ENCODE measurements at regions not wholly inside any gene's neighbourhood (a gene's known extent, or its start where the extent isn't known, plus 50 kb on each side); places are given as distances from the start of the nearest gene placed in this dataset.

- no peak overlapping the region for H3K4me3 ChIP-seq (ENCODE audit: low read length)
- no peak for DNase-seq (ENCODE audit: low read depth)
- TF ChIP-seq CTCF (IDR thresholded peaks at IDR 0.05; ENCODE audit: insufficient read depth, low read depth, low read length, missing control alignments): no peak
Observed at GRCh38 chr6:114712129-114712662, 369.4 kb upstream of the HS3ST5 start.

DNA sequence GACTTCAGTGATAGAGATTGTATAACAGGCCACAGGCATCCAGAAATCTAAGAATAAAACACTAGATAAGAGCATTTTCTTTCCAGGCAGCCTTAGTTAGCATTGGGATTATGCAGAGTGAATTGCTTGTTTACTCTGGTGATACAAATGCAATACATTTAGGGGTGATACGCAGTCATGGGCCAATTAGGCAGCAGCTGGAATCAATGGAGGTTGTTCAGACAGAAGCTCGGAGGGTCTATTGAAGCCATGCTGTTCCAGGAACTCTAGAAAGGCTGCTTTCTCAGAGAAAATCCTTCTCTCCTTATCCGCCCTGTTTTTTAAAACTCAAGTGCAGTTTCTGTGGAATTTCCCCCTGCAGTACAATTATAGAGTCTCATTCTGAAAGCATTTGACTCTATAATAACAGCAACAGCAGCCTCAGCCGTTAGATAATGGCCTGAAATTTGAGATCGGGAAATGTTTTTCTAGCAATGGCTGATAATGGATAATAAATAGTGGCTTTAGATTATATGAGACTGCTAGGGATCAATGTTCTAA, 364.3 kb upstream of the HS3ST5 start:
- no peak overlapping the region for H3K4me3 ChIP-seq (ENCODE audit: low read length)
- DNase-seq (ENCODE audit: low read depth): no peak
- TF ChIP-seq CTCF (IDR thresholded peaks at IDR 0.05; ENCODE audit: insufficient read depth, low read depth, low read length, missing control alignments): no peak

DNA sequence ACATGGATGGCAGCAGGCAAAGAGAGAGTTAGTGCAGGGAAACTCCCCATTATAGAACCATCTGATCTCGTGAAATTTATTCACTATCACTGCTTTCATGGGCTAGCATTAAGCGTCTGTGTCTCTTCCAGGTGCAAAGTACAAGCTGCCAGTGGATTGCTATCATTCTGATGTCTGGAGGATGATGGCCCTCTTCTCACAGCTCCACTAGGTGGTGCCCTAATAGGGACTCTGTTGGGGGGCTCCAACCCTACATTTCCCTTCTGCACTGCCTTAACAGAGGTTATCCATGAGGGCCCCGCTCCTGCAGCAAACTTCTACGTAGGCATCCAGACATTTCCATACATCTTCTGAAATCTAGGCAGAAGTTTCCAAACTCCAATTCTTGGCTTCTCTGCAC, 347.8 kb upstream of the HS3ST5 start:
- no peak for DNase-seq (ENCODE audit: low read depth)
- H3K4me3 ChIP-seq (ENCODE audit: low read length): no peak overlapping the region
- no peak for TF ChIP-seq CTCF (IDR thresholded peaks at IDR 0.05; ENCODE audit: insufficient read depth, low read depth, low read length, missing control alignments)

DNA sequence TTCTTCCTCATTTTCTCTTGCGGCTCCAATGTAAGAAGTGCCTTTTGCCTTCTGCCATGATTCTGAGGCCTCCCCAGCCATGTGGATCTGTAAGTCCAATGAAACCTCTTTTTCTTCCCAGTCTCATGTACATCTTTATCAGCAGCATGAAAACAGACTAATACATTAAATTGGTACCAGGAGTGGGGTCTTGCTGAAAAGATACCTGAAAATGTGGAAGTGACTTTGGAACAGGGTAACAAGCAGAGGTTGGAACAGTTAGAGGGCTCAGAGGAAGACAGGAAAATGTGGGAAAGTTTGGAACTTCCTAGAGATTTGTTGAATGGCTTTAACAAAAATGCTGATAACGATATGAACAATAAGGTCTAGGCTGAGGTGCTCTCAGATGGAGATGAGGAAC, 316.7 kb upstream of the HS3ST5 start:
- DNase-seq (ENCODE audit: low read depth): no peak
- no peak overlapping the region for H3K4me3 ChIP-seq (ENCODE audit: low read length)
- TF ChIP-seq CTCF (IDR thresholded peaks at IDR 0.05; ENCODE audit: insufficient read depth, low read depth, low read length, missing control alignments): no peak

- H3K4me3 ChIP-seq (ENCODE audit: low read length): no peak overlapping the region
- TF ChIP-seq CTCF (IDR thresholded peaks at IDR 0.05; ENCODE audit: insufficient read depth, low read depth, low read length, missing control alignments): no peak
- no peak for DNase-seq (ENCODE audit: low read depth)
Observed at GRCh38 chr6:114651611-114652010, 308.8 kb upstream of the HS3ST5 start.

- no peak for DNase-seq (ENCODE audit: low read depth)
- H3K4me3 ChIP-seq (ENCODE audit: low read length): no peak overlapping the region
- TF ChIP-seq CTCF (IDR thresholded peaks at IDR 0.05; ENCODE audit: insufficient read depth, low read depth, low read length, missing control alignments): no peak
Observed at GRCh38 chr6:114650891-114651290, 308.1 kb upstream of the HS3ST5 start.

GRCh38 chr6:114649298-114649697, 306.5 kb upstream of the HS3ST5 start:
- no peak for DNase-seq (ENCODE audit: low read depth)
- TF ChIP-seq CTCF (IDR thresholded peaks at IDR 0.05; ENCODE audit: insufficient read depth, low read depth, low read length, missing control alignments): no peak
- no peak overlapping the region for H3K4me3 ChIP-seq (ENCODE audit: low read length)
